Panc1 (cell line): ENCODE measurements at regions not wholly inside any gene's neighbourhood (a gene's known extent, or its start where the extent isn't known, plus 50 kb on each side); places are given as distances from the start of the nearest gene placed in this dataset.

ENCODE experiments used
- ATAC-seq: fragments of 200-7000 bp; cut with Tn5 transposase; 2 replicates; pipeline ENCODE4 v1.9.1; 2020; ENCODE audit warnings: mild to moderate bottlenecking, moderate library complexity
- BruUV-seq: library from RNA; stranded (reverse); fragments of 400-500 nt; replicated peaks from 2 replicates; lab custom pipeline; 2021; lab: Mats Ljungman, UMichigan
- CTCF ChIA-PET: fragments of 300-600 bp; sonication (Branson Sonifier 250); formaldehyde crosslinking; loops from one replicate; lab custom pipeline; 2022; ENCODE audit warnings: antibody characterized with exemption; lab: Charles Lee
- POLR2A ChIA-PET: fragments of 300-600 bp; sonication (Branson Sonifier 250); formaldehyde crosslinking; loops from one replicate; lab custom pipeline; 2022; ENCODE audit warnings: antibody characterized with exemption; lab: Charles Lee
- DNase-seq: peaks from one replicate; pipeline ENCODE4 v3.0.0-alpha.2; 2010; ENCODE audit warnings: low read depth, low spot score
- H3K27ac ChIP-seq: 2 replicates; pipeline ENCODE4 v1.5.1; 2011; ENCODE audit warnings: mild to moderate bottlenecking, low read length, inconsistent platforms
- H3K27me3 ChIP-seq: fragments of 200-500 bp; sonication (Bioruptor generic); 2 replicates; pipeline ENCODE4 v1.6.0; 2014; ENCODE audit warnings: low read length, inconsistent platforms; ENCODE audit not compliant: control insufficient read depth, insufficient read depth
- H3K36me3 ChIP-seq: fragments of 200-500 bp; sonication (Bioruptor generic); 2 replicates; pipeline ENCODE4 v1.5.1; 2014; ENCODE audit warnings: inconsistent platforms, mild to moderate bottlenecking, low read length, moderate library complexity; ENCODE audit not compliant: control insufficient read depth, insufficient read depth
- H3K4me1 ChIP-seq: 2 replicates; pipeline ENCODE4 v1.5.1; 2011; ENCODE audit warnings: inconsistent platforms, mild to moderate bottlenecking, low read length, moderate library complexity; ENCODE audit not compliant: control insufficient read depth, insufficient read depth
- H3K4me3 ChIP-seq, 2 experiments: 2 replicates each; pipeline ENCODE4 v1.5.1; 2011 to 2012; ENCODE audit warnings: low read depth in 2 of 2, low read length in 2 of 2, mild to moderate bottlenecking in 2 of 2, inconsistent platforms in 1 of 2, moderate library complexity in 1 of 2
- H3K9me3 ChIP-seq: fragments of 200-500 bp; sonication (Bioruptor generic); 2 replicates; pipeline ENCODE4 v1.5.1; 2014; ENCODE audit warnings: low read depth, mild to moderate bottlenecking, inconsistent platforms, low read length, moderate library complexity; ENCODE audit not compliant: control insufficient read depth, insufficient read depth
- CTCF ChIP-seq: fragments of 450-650 bp; IDR thresholded peaks from 2 replicates; pipeline ENCODE4 v1.5.1; 2017; ENCODE audit warnings: mild to moderate bottlenecking
- POLR2AphosphoS5 ChIP-seq: IDR thresholded peaks from 2 replicates; pipeline ENCODE4 v1.6.1; 2012; ENCODE audit warnings: mild to moderate bottlenecking, low read depth, low read length, moderate library complexity
- REST ChIP-seq, 2 experiments: IDR thresholded peaks; 2 replicates each; pipeline ENCODE4 v1.6.1; 2011 to 2012; ENCODE audit warnings: low read depth in 2 of 2, control low read depth in 1 of 2, low read length in 1 of 2, mild to moderate bottlenecking in 1 of 2, moderate library complexity in 1 of 2; ENCODE audit not compliant: insufficient read depth in 1 of 2
- SIN3A ChIP-seq: IDR thresholded peaks from 2 replicates; pipeline ENCODE4 v1.6.1; 2012; ENCODE audit warnings: low read depth, mild to moderate bottlenecking, low read length, moderate library complexity, borderline replicate concordance; ENCODE audit not compliant: insufficient read depth
- TCF7L2 ChIP-seq: IDR thresholded peaks from 2 replicates; pipeline ENCODE4 v1.6.1; 2011; ENCODE audit warnings: mild to moderate bottlenecking, low read depth, low read length, inconsistent platforms
- in situ Hi-C: cut with HindIII; loops from 2 replicates; pipeline ENCODE4 v1.10.0; 2016; ENCODE audit warnings: low sequenced_read_pairs, low pct_unique_long_range_greater_than_20kb
- intact Hi-C: fragments of 100-400 bp; cut with micrococcal nuclease; formaldehyde crosslinking; loops from one replicate; pipeline ENCODE4 v1.10.0; 2022; ENCODE audit not compliant: unreplicated experiment

- intact Hi-C loops (no loop called here), in situ Hi-C loops (no loop called here)
- no peaks in the 10 kb centered on the region for H3K4me1 ChIP-seq
- H3K27ac ChIP-seq = no peak overlapping the region
- no peak for TF ChIP-seq TCF7L2
- no peak for TF ChIP-seq REST (IDR thresholded peaks at IDR 0.05; ENCODE audit: insufficient read depth in 1 of 2, low read depth in 2 of 2, low read length in 1 of 2)
- TF ChIP-seq SIN3A = no peak
- TF ChIP-seq CTCF = no peak
- no peak for TF ChIP-seq POLR2AphosphoS5
- ATAC-seq = no peak
- no TSS peak for BruUV-seq
- ChIA-PET POLR2A (no interaction called here), CTCF (no interaction called here)
- H3K9me3 ChIP-seq = no peaks in the 10 kb centered on the region
- H3K27me3 ChIP-seq = no peaks in the 10 kb centered on the region
- no peak overlapping the region for H3K4me3 ChIP-seq
- DNase-seq = no peak
- H3K36me3 ChIP-seq = no peaks in the 10 kb centered on the region
Measured at GRCh38 chr2:30310371-30310770, 79.0 kb downstream of the LBH start.

- TF ChIP-seq REST (IDR thresholded peaks at IDR 0.05; ENCODE audit: insufficient read depth in 1 of 2, low read depth in 2 of 2, low read length in 1 of 2) (no peak), SIN3A (no peak), TCF7L2 (no peak), CTCF (no peak), POLR2AphosphoS5 (no peak)
- no peak overlapping the region for H3K4me3 ChIP-seq
- H3K27me3 ChIP-seq = no peaks in the 10 kb centered on the region
- no peaks in the 10 kb centered on the region for H3K9me3 ChIP-seq
- no peaks in the 10 kb centered on the region for H3K4me1 ChIP-seq
- ATAC-seq (no peak), DNase-seq (no peak)
- ChIA-PET POLR2A (no interaction called here), CTCF (no interaction called here)
- in situ Hi-C loops (no loop called here), intact Hi-C loops (no loop called here)
- H3K27ac ChIP-seq = no peak overlapping the region
- BruUV-seq = no TSS peak
- H3K36me3 ChIP-seq = no peaks in the 10 kb centered on the region
Measured at GRCh38 chr2:30310955-30311354, 79.6 kb downstream of the LBH start.
